Stimulated activated CD8-positive, alpha-beta memory T cell treated with anti-CD3 and anti-CD28 coated beads, Interleukin-7, amount 100 ng/mL, for 24 hours (primary cell): ENCODE measurements at regions not wholly inside any gene's neighbourhood (a gene's known extent, or its start where the extent isn't known, plus 50 kb on each side); places are given as distances from the start of the nearest gene placed in this dataset.

Experiments used
- DNase-seq: peaks from one replicate; pipeline ENCODE4 v3.0.0-alpha.2; 2020; ENCODE audit warnings: low read depth

DNA sequence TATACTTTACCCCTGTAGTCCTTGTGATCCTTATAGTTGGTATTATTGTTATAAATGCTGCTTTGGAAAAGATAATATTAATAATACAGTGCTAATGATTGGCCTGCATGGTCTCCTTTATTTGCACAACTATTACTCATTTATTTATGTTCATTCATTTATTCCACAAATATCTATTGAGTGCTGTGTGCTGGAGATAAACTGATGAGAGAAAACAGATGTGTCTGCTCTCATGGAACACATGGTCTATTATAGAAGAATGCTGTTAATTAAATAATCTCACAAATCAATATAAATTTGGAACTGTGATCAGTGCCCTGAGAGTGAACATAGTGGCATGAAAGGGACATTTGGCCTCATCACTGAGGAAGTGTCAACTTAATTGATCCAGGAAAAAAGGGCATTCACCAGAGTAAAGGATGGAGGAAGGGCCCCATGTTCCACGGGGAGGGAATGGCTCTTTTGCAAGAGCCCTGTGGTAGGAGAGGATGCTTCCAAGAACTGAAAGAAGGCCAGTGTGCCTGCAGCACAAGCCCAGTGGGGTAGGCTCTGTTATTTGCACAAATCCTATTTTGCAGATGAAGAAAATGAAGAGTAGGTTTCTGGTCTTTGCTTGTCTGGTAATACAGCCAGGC lies 91.5 kb upstream of the STK39 start:
- DNase-seq, result no peak

DNA sequence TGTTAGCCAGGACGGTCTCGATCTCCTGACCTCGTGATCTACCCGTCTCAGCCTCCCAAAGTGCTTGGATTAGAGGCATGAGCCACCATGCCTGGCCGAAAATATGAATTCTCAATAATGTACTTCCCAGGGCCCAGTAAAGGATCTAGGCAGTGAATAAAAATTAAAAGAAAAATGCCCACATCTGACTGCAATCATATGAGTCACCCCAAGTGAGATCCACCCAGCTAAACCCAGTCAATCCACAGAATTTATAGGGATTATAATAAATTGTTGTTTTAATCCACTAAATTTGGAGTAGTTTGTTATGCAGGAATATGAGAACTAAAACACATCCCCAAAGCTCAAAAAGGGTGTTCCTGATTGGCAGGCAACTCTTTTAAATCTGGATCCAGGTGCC lies 93.5 kb upstream of the STK39 start:
- DNase-seq, result no peak

DNA sequence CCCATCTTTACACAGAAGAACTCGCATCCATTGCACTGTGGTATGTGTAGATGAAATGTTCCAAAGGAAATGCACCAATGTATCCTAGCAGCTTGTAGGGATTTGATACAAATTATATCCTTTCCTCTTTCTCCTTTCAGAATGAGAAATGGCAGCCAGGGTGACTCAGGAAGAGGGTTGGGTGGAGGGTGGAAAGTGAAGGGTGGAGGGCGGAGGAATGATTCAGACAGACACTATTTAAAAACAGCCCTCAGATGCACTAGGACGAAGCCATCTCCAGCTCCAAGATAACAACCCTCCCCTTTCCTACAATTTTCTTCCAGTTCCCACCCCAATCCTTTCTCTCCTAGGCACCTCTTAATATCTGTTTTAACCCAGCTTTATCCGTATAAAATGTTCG lies 96.2 kb upstream of the STK39 start:
- no peak for DNase-seq

DNA sequence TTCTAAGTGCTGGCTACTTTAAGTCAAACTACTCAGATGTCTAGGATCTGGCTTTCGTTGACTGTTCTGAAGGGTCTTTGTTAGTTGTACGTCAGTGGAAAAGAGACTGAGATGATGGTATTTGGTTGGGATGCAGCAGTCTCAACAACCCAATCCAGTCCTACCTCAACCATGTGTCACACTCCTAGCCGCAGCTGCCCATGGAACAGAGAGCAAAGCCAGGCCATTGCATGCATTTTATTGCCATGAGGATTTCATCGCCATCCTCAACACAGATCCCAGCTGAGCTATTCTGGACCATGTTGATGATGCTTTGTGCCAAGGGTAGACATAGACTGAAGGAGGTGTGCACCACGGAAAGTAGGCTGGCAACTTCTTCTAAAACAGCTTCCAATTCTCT lies 97.3 kb upstream of the STK39 start:
- no peak for DNase-seq

DNA sequence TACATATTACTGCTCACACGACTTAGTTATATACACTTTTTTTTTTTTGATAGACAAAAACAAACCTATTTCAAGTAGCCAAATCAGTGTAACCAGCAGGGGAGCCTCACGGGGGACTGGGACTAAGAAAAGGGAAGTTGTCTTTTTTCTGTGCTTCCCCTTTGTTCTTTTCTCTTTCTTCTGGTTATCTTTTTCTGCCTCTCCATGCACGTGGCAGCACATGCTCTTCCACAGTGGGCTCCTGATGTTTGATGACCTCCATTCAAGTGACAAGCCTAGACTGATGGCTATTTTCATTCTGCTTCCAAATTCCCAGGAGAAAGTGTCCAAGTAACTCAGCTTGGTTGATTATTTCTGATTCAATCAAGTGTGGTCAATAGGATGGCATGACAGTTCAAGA lies 98.2 kb upstream of the STK39 start:
- DNase-seq, result no peak

DNA sequence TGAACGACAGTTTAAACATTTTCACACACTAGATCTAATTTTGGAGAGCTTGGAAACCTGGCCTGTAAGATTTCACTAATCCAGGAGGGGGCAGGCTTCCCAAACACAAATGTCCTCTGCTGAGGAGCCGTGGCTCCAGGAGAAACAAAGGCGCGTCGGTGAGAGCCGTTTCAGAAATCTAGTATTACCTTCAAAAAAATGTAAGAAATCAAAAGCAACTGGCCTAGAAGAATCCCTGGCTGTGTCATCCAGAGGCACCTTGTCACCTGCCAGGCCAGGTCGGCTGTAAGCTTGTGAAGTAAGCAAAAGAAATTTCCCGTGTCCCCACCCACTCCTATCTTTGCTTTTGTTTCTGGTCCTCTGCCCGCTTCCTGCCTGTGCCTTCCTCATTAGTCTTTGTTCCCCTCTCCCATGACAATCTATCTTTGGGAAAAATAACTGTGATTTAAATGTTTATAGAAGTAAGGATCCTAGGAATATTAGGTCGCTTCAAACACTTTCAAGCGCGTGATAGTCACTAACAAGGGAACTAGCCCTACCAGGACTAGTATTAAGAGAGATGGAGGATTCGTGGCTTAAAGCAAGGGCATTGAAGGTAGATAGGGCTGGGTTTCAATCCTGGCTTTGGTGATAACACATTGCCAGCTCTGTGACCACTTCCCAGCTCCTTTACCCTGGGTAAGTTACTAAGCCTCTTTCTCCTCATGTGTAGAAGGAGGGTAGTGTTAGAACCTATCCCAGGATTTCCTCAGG lies 99.5 kb upstream of the STK39 start:
- peak; percentile 31 for DNase-seq

DNA sequence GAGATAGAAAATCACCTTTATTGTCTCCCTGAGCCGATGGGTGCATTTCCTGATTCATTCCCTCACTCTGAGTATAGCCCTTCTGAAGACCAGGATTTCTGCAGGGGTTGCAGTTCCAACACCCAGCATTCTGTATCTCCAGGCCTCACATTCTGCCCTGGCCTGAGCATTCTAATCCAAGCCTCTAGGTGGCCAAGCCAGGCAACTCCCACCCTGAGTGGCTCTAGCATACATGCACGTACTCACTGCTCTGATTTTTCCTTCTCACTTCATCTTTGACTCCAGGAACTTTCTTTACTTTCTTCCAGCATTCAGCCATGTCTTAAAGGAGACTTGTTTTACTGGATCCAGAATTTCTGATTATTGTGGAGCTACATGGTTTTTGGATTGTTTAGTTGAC lies 100.7 kb upstream of the STK39 start:
- DNase-seq, result no peak

DNA sequence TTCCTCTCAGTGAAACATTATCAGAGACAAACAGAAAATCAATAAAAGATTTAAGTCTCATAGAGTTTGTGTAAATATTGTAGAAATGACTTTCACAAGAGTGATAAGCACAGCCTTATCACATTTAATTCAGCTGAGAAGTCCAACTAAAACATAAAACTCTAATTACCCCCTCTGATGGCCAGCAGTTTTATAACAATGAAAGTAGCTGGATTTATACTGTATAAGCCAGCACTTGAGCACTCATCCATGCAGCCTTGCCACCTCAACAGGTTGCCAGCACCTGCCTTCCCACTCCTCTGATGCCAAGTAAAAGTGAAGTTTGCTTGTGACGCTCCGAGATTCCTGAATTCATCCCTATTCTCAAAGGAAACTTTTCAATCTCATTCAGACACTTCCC lies 103.0 kb upstream of the STK39 start:
- no peak for DNase-seq

DNA sequence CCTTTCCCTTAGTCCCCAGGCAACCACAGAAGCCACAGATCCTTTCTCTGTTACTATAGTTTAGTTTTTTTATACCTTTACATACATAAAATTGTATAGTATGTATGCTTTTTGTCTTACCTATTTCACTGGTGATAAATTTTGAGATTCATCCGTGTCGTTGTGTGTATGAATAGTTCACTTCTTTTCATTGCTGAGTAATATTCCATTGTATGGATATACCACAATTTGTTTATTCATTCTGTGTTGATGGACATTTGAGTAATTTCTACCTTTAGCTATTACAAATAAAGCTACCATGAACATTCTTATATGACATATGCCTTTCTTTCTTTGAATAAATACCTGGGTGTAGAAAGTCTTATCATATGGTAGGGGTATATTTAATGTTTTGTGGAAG lies 102.8 kb upstream of the CERS6 start:
- no peak for DNase-seq

DNA sequence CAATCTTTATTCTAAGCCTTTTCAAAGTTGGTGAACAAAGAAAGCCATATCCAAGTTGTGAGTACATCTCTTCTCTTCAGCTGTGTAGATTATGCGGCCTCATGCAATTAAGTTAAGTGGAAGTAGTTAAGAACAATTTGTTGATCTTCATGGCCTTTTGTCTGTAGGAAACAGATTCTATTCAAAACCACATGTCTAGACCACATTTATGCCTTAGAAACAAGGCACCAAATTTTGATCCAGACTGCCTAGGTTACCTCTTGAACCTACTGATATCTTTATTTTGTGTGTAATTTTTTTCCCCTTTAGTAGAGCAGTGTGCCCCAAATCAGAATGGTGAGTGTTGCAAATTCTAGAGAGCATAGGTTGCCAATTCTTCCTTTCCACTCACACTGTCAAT lies 101.6 kb upstream of the CERS6 start:
- no peak for DNase-seq

DNA sequence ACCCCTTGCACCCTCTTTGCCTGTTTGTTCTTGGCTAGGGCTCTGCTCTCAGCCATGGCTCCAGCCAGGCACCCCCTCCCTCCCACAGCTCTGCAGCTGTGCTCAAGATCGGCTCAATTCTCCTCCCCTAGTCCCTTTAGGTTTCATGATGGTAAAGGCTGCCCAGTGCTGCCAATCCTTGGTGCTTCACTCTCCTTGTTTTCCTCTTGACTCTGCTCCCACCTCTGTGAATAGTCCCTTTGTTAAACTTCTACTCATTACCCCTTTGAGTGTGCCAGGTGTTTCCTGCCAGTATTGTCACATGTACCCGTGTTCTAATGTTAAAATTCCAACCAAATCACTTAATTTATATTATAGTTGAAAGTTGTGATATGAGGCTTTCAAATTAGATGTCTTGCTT lies 101.0 kb upstream of the CERS6 start:
- DNase-seq, result no peak

DNA sequence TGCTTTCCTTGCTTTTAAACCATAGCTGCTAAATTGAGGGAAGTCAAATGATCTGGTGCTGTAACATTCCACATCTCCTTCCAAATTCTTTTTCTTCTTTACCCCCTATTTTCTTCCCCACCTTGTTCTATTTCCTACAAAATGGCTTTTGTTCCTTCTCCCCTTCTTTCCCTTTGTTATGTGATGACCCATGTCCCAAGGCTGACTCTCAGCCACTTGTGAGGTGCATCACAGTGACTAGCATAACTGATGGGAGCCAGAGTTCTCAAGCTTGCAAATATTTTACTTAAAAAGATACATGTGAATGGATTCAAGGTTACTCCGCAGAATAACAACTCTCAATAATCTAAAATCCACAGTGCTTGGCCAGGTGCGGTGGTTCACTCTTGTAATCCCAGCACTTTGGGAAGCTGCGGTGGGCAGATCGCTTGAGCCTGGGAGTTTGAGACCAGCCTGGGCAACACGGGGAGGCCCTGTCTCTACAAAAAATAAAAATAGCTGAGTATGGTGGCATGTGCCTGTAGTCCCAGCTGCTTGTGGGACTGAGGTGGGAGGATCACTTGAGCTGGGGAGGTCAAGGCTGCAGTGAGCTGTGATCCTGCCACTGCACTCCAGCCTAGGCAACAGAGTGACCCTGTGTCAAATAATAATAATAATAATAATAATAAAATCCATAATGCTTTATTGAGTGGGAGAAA lies 100.1 kb upstream of the CERS6 start:
- no peak for DNase-seq

DNA sequence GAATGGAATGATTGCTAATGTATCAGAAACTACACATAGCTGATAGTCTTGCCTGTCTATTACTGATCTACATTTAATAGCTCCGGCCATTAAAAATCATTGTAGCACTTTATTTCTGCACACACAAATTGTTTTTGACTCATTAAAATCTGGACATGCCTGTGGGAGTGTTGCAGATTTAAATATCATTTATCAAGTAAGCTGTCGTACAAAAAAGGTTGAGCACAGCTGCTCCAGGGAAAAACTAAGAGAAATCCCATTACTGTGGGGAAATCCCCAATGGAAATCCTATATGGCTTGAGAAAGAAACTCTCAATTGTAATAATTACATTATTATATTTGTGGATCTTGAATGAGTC lies 99.6 kb upstream of the CERS6 start:
- DNase-seq, result no peak

DNA sequence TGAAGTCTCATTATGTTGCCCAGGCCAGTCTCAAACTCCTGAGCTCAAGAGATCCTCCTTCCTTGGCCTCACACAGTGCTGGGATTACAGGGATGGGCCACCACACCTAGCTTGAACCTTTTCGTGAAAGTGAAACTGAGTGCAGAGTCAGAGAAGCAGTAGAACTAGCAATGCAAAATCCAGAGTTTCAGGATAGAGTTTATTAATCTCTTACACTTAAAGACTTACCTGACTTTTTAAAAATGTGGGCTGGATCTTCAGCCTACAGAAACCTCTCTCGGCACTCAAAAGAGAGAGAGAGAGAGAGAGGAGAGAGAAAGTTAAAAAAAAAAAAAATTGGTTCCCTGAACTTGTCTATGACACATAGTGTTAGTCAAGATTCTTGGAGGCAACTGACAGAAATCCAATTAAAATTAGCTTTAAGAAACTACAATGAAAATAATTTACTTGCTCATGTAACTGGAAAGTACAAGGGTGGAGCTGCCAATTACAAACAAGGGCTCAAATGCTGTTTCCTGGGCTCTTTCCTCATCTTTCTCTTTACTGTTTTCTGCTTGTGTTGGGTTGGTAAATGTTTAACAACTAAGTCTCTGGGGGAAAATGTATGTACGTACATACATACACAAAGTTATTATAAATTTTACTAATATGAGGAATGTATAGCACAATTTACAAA lies 98.1 kb upstream of the CERS6 start:
- no peak for DNase-seq

DNA sequence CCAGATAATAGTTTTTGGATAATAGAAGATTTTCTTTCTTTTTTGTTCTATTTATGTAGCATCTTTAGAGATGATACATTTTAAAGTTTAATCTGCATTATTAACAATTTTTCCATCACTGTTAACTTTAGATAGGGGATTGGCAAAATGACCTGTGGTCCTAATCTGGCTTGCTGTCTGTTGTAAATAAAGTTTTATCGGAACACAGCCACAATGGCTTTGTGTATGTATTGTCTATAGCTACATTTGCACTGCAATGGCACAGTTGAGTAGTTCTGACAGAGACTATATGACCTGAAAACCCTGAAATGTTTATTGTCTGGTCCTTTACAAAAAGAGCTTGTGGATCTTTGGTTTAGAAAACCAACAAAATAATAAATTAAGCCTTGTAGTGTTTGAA lies 97.0 kb upstream of the CERS6 start:
- no peak for DNase-seq

DNA sequence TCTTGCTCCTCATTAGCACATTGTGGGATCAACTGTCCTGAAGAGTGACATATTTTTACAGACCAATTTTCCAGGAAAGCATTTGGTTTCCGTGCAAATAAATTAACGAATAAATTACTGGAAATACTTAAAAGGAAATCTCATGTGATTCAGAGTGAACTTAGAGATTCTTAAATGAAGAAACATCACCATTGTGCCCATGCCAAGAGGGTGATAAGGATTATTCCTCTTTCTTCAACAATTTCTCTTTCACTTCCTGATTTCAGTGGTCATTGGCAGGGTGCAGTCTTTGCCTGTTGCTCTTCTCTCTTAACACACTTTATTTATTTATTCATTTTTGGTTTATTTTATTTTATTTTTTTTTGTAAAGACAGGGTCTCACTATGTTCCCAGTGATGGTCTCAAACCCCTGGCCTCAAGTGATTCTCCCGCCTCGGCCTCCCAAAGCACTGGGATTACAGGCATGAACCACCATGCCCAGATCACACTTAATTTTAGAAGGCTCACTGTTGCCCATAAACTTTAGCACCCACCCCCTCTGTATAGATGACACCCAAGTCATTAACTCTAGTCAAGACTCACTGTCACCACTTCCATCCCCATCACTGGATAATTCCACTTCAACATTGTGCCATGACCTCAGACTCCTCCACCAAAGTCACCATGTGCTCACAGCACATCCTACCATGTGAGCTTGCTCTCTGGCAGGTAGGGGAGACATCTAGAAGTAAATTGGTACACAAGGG lies 92.6 kb upstream of the CERS6 start:
- DNase-seq, result no peak

DNA sequence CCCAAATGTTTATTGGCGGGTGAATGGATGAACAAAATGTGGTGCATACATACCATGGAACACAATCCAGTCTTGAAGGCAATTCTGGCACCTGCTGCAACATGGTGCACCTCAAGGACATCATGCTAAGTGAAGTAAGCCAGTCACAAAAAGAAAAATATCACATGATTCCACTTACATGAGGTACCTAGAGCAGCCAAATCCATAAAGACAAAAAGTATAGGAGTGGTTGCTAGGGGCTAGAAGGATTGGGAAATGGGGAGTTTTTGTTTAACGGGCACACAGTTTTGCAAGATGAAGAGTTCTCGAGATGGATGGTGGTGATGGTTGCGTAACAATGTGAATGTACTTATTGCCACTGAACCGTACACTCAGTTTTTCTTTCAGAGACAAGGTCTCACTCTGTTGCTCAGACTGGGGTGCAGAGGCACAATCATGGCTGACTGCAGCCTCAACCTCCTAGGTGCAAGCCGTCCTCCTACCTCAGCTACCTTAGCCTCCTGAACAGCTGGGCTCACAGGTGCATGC lies 90.9 kb upstream of the CERS6 start:
- no peak for DNase-seq

DNA sequence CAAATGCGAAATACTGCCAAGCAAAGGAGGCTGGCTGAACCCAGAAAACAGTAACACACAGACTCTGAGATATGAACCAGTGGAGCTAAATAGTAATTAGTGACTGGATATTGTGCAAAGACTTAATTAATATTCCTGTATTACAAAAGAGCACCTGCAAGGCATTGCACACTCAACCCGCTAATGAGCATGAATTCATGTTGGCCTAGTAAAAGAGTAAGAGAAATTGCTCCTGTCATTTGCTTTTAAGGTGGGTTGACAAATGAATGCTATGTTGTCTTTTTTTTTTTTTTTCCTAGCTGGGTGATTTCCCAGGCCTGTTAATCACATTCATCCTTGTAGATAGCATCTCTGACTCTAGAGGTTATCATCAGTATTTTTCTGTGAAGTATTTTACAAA lies 87.0 kb upstream of the CERS6 start:
- no peak for DNase-seq

DNA sequence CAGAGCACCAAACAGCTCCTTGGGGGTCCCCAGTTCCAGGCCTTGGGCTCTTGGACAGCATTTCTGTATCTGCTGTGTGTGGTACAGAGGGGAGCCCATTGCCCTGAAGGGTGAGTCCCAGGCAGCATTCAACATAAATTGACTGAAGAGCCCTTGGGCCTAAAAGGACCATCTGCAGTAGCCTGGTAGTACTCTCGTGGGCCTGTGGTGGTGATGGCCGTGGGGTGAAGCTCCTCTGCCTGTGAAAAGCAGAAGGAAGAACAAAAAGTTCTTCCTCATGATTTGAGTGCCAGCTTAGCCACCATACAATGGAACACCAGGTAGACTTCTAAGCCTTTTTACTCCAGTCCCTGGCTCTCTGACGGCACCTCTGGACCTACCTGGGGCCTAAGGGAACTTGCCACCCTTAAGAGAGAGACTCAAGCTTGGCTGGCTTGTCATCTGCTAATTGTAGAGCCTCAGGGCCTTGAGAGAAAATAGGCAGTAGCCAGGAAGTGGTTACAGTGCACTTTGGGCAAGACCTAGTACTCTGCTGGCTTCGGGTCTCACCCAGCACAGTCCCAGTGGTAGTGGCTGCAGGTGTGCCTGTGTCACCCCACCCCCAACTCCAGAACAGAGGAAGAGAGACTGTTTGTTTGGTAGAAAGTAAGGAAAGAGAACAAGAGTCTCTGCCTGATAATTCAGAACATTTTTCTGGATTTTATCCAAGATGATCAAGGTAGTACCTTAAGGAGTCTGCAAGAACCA lies 84.6 kb upstream of the CERS6 start:
- DNase-seq, result no peak

DNA sequence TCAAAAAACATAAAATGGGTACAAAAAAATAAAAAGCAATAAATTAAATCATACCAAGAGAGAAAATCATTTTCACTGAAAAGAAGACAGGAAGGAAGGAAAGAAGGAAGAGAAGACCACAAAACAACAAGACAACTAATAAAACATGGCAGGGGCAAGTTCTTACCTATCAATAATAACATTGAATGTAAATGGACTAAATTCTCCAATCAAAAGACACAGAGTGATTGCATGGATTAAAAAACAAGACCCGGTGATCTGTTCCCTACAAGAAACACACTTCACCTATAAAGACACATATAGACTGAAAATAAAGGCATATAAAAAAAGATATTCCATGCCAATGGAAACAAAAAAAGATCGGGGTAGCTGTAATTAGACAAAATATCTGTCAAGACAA lies 82.6 kb upstream of the CERS6 start:
- DNase-seq, result no peak

DNA sequence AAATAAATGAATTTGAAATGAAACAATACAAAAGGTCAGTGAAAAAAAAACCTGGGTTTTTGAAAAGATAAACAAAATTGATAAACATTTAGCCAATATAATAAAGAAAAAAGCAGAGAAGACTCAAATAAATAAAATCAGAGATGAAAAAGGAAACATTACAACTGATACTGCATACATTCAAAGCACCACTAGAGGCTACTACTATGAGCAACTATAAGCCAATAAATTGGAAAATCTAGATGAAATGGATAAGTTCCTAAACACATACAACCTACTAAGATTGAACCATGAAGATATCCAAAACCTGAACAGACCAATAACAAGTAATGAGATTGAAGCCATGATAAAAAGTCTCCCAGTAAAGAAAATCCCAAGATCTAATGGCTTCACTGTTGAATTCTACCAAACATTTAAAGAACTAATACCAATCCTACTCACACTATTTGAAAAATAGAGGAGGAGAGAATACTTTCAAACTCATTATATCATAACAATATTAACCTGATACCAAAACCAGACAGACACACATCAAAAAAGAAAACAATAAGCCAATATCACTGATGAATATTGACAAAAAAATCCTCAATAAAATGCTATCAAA lies 80.8 kb upstream of the CERS6 start:
- no peak for DNase-seq
